HL-60 (cell line): ENCODE measurements at regions not wholly inside any gene's neighbourhood (a gene's known extent, or its start where the extent isn't known, plus 50 kb on each side); places are given as distances from the start of the nearest gene placed in this dataset.

Experiments used
- DNase-seq, 2 experiments: peaks; one replicate each; pipeline ENCODE4 v3.0.0-alpha.2; 2010 to 2020; ENCODE audit warnings: low read depth in 1 of 2, low spot score in 1 of 2
- H3K27ac ChIP-seq: fragments of 250-450 bp; sonication (Bioruptor Pico); replicated peaks from 2 replicates; pipeline ENCODE4 v1.5.1; 2020; ENCODE audit warnings: mild to moderate bottlenecking, moderate library complexity
- H3K27me3 ChIP-seq: fragments of 250-450 bp; sonication (Bioruptor Pico); 2 replicates; pipeline ENCODE4 v1.5.1; 2021; ENCODE audit warnings: mild to moderate bottlenecking, moderate library complexity; ENCODE audit not compliant: insufficient read depth, poor library complexity, severe bottlenecking
- H3K4me3 ChIP-seq: replicated peaks from 2 replicates; pipeline ENCODE4 v1.5.1; 2011; ENCODE audit warnings: mild to moderate bottlenecking, control low read depth, low read length; ENCODE audit not compliant: insufficient read depth
- CTCF ChIP-seq: IDR thresholded peaks from one replicate; pipeline ENCODE4 v1.5.1; 2011; ENCODE audit warnings: low read length, control low read depth, inconsistent platforms; ENCODE audit not compliant: insufficient read depth
- GABPA ChIP-seq: IDR thresholded peaks from 2 replicates; pipeline ENCODE4 v1.6.1; 2012; ENCODE audit warnings: low read depth
- POLR2AphosphoS5 ChIP-seq: IDR thresholded peaks from 2 replicates; pipeline ENCODE4 v1.6.1; 2012; ENCODE audit warnings: low read depth
- REST ChIP-seq: IDR thresholded peaks from 2 replicates; pipeline ENCODE4 v1.6.1; 2012; ENCODE audit warnings: low read depth; ENCODE audit not compliant: insufficient replicate concordance
- SPI1 ChIP-seq: IDR thresholded peaks from 2 replicates; pipeline ENCODE4 v1.6.1; 2012; ENCODE audit warnings: low read depth, mild to moderate bottlenecking, borderline replicate concordance

- TF ChIP-seq GABPA = no peak
- TF ChIP-seq POLR2AphosphoS5 = no peak
- no peak for TF ChIP-seq CTCF
- no peak for TF ChIP-seq SPI1
- no peak for TF ChIP-seq REST
- H3K27ac ChIP-seq = no peak overlapping the region
- no peak overlapping the region for H3K4me3 ChIP-seq
- DNase-seq = no peak
- peaks cover 10% of the 10 kb centered on the region for H3K27me3 ChIP-seq
These were observed 317.4 kb upstream of the ZNF32 start for GRCh38 chr10:43965918-43966570.

- Histone ChIP-seq H3K27me3 (peaks cover 10% of the 10 kb centered on the region), H3K27ac (no peak overlapping the region), H3K4me3 (no peak overlapping the region)
- no peak for DNase-seq
- TF ChIP-seq REST (no peak), CTCF (no peak), POLR2AphosphoS5 (no peak), GABPA (no peak), SPI1 (no peak)
These were observed 316.6 kb upstream of the ZNF32 start for GRCh38 chr10:43965033-43965917.

- no peak overlapping the region for H3K27ac ChIP-seq
- no peak for DNase-seq
- TF ChIP-seq GABPA (no peak), POLR2AphosphoS5 (no peak), SPI1 (no peak), CTCF (no peak), REST (no peak)
- H3K27me3 ChIP-seq = peaks cover 10% of the 10 kb centered on the region
- H3K4me3 ChIP-seq = no peak overlapping the region
These were observed 315.8 kb upstream of the ZNF32 start for GRCh38 chr10:43964486-43964885.
